ENCODE measurements at regions not wholly inside any gene's neighbourhood (a gene's known extent, or its start where the extent isn't known, plus 50 kb on each side); places are given as distances from the start of the nearest gene placed in this dataset.

DNA sequence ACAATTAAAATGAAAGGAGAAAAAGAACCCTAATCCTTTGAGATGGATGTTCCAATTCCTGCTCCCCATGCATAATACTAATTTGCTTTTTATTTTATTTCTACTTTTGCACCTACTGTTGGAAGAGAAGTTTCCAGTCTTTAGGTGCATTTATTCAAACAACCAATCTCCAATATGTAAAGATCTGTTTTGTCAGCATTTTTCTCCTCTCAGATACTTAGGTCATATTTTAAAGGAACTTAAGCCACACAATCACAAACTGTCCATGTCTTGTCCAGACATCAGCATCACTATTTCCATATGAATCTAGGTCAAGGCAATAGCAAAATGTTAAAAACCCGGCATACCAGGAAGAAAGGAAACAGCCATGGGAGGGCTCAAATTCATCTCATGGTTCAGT is 1023.2 kb downstream of the BCL11A start (continued):
- no peak for TF ChIP-seq ASH2L (IDR thresholded peaks at IDR 0.05; ENCODE audit: low read length)
- no peak for TF ChIP-seq EGR1 (IDR thresholded peaks at IDR 0.05; ENCODE audit: borderline replicate concordance, low read depth, low read length)
- no peak for TF ChIP-seq ZNF274 (IDR thresholded peaks at IDR 0.05; ENCODE audit: borderline replicate concordance, extremely low read depth, low read length)
- TF ChIP-seq, protein P1, sequence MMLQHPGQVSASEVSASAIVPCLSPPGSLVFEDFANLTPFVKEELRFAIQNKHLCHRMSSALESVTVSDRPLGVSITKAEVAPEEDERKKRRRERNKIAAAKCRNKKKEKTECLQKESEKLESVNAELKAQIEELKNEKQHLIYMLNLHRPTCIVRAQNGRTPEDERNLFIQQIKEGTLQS (IDR thresholded peaks at IDR 0.05; ENCODE audit: insufficient read depth, low read depth, low read length), result no peak
- TF ChIP-seq EZH2 (IDR thresholded peaks at IDR 0.05; ENCODE audit: low read depth, low read length, severe bottlenecking), result no peak
- TF ChIP-seq RXRA (IDR thresholded peaks at IDR 0.05; ENCODE audit: insufficient read depth, low read depth, low read length), result no peak
